HepG2 (cell line): ENCODE measurements at regions not wholly inside any gene's neighbourhood (a gene's known extent, or its start where the extent isn't known, plus 50 kb on each side); places are given as distances from the start of the nearest gene placed in this dataset.

ENCODE experiments used
- ATAC-seq: fragments of 200-7000 bp; cut with Tn5 transposase; 3 replicates; pipeline ENCODE4 v1.9.1; 2020; ENCODE audit warnings: mild to moderate bottlenecking, moderate library complexity
- BruUV-seq: library from RNA; stranded (reverse); fragments of 400-500 nt; replicated peaks from 2 replicates; lab custom pipeline; 2021; lab: Mats Ljungman, UMichigan
- CTCF ChIA-PET: fragments of 300-600 bp; formaldehyde crosslinking; extraction: SDS; loops from one replicate; lab custom pipeline; 2021; ENCODE audit warnings: low total read pairs, inconsistent platforms, low intra/inter-chr PET ratio; lab: Yijun Ruan, JAX
- POLR2A ChIA-PET: fragments of 350-600 bp; sonication (Branson Sonifier 250); formaldehyde crosslinking; loops from one replicate; lab custom pipeline; 2020; ENCODE audit warnings: antibody characterized with exemption, inconsistent platforms; lab: Yijun Ruan, JAX
- DNase-seq: peaks from one replicate; pipeline ENCODE4 v3.0.0-alpha.2; 2015; ENCODE audit warnings: low spot score
- FAIRE-seq: peaks from 3 replicates; lab custom pipeline; 2011; peaks lifted over from hg19 to GRCh38; lab: Jason Lieb, UNC
- H2AFZ ChIP-seq: one replicate; pipeline ENCODE4 v1.6.1; 2011; ENCODE audit warnings: low read length, inconsistent platforms
- H3K27ac ChIP-seq: fragments of 300-600 bp; 3 replicates; pipeline ENCODE4 v1.8.0; 2011; ENCODE audit warnings: mixed run types, mild to moderate bottlenecking, mixed read lengths, low read length, inconsistent platforms; ENCODE audit not compliant: insufficient read depth; ENCODE audit errors: extremely low read length
- H3K27me3 ChIP-seq, 2 experiments: fragments of 200-600 bp in 1 of 2; 2 replicates in 1 of 2; 3 replicates in 1 of 2; pipeline versions ENCODE4 v1.6.0 to v1.8.0; 2011; ENCODE audit warnings: low read length in 2 of 2, mild to moderate bottlenecking in 2 of 2, moderate library complexity in 2 of 2, inconsistent platforms in 1 of 2; ENCODE audit not compliant: insufficient read depth in 2 of 2, control insufficient read depth in 1 of 2
- H3K36me3 ChIP-seq, 2 experiments: fragments of 200-600 bp in 1 of 2; replicated peaks in 1 of 2; 2 replicates in 1 of 2; 3 replicates in 1 of 2; pipeline versions ENCODE4 v1.5.1 to v1.8.0; 2011; ENCODE audit warnings: low read length in 2 of 2, inconsistent platforms in 1 of 2; ENCODE audit not compliant: insufficient read depth in 2 of 2, control insufficient read depth in 1 of 2
- H3K4me1 ChIP-seq: 2 replicates; pipeline ENCODE4 v1.5.1; 2012; ENCODE audit warnings: low read length, inconsistent platforms; ENCODE audit not compliant: insufficient read depth
- H3K4me2 ChIP-seq: 2 replicates; pipeline ENCODE4 v1.6.0; 2011; ENCODE audit warnings: low read depth, low read length, inconsistent platforms
- H3K4me3 ChIP-seq, 3 experiments: fragments of 200-600 bp in 1 of 3; sonication (generic), shearing (Covaris generic) in 1 of 3; replicated peaks in 1 of 3; 2 replicates each; pipeline ENCODE4 v1.5.1; 2011 to 2016; ENCODE audit warnings: low read length in 3 of 3, inconsistent platforms in 2 of 3, low read depth in 2 of 3, mild to moderate bottlenecking in 2 of 3, control low read depth in 1 of 3, mixed read lengths in 1 of 3; ENCODE audit not compliant: insufficient read depth in 1 of 3
- H3K79me2 ChIP-seq: one replicate; pipeline ENCODE4 v1.6.1; 2011; ENCODE audit warnings: low read length, inconsistent platforms; ENCODE audit not compliant: insufficient read depth
- H3K9ac ChIP-seq: 2 replicates; pipeline ENCODE4 v1.6.0; 2011; ENCODE audit warnings: mild to moderate bottlenecking, low read depth, low read length, inconsistent platforms; ENCODE audit not compliant: insufficient read depth
- H3K9me3 ChIP-seq: 2 replicates; pipeline ENCODE4 v1.5.1; 2012; ENCODE audit warnings: mild to moderate bottlenecking, low read length
- H4K20me1 ChIP-seq: 2 replicates; pipeline ENCODE4 v1.6.0; 2011; ENCODE audit warnings: inconsistent platforms, mild to moderate bottlenecking, low read length, moderate library complexity; ENCODE audit not compliant: insufficient read depth
- ARID3A ChIP-seq: IDR thresholded peaks from 2 replicates; pipeline ENCODE4 v1.6.1; 2012; ENCODE audit warnings: low read depth, low read length, improper control_type of control experiment
- CHD2 ChIP-seq: IDR thresholded peaks from 2 replicates; pipeline ENCODE4 v1.6.1; 2011; ENCODE audit warnings: low read depth, low read length, improper control_type of control experiment
- FOXP1 ChIP-seq, 2 experiments: fragments of 450-650 bp in 1 of 2; IDR thresholded peaks; 2 replicates each; pipeline ENCODE4 v1.6.1; 2017 to 2018; ENCODE audit warnings: antibody characterized with exemption in 1 of 2
- HNRNPL ChIP-seq: fragments of 200-400 bp; formaldehyde crosslinking; IDR thresholded peaks from 2 replicates; pipeline ENCODE4 v1.6.1; 2017; ENCODE audit warnings: mild to moderate bottlenecking, low read depth, low read length
- IRF9 ChIP-seq: sonication (generic); formaldehyde crosslinking; IDR thresholded peaks from 2 replicates; pipeline ENCODE4 v1.8.0; 2022; ENCODE audit warnings: missing genetic modification reagents, mild to moderate bottlenecking, borderline replicate concordance
- MAX ChIP-seq: IDR thresholded peaks from 2 replicates; pipeline ENCODE4 v1.6.1; 2012; ENCODE audit warnings: inconsistent platforms
- SNAI1 ChIP-seq: sonication (generic); formaldehyde crosslinking; IDR thresholded peaks from 2 replicates; pipeline ENCODE4 v1.5.0; 2020; ENCODE audit warnings: mild to moderate bottlenecking, missing genetic modification reagents, borderline replicate concordance
- SOX13 ChIP-seq, 3 experiments: fragments of 450-650 bp in 1 of 3; sonication (generic) in 1 of 3; formaldehyde crosslinking in 1 of 3; IDR thresholded peaks in 2 of 3; conservative IDR thresholded peaks in 1 of 3; 2 replicates each; pipeline versions ENCODE4 v1.5.0 to v1.6.1; 2016 to 2020; ENCODE audit warnings: antibody characterized with exemption in 1 of 3, mild to moderate bottlenecking in 1 of 3, missing compliant biosample characterization in 1 of 3, missing genetic modification reagents in 1 of 3, moderate library complexity in 1 of 3
- SP5 ChIP-seq: IDR thresholded peaks from 2 replicates; pipeline ENCODE4 v1.6.1; 2016; ENCODE audit warnings: low read depth, borderline replicate concordance
- SRY ChIP-seq: sonication (generic); formaldehyde crosslinking; IDR thresholded peaks from 2 replicates; pipeline ENCODE4 v1.8.0; 2022; ENCODE audit warnings: mild to moderate bottlenecking, missing genetic modification reagents
- TRIM22 ChIP-seq: fragments of 450-650 bp; IDR thresholded peaks from 2 replicates; pipeline ENCODE4 v1.6.1; 2017
- ZNF138 ChIP-seq: sonication (generic); formaldehyde crosslinking; IDR thresholded peaks from 2 replicates; pipeline ENCODE4 v1.5.0; 2020; ENCODE audit warnings: mild to moderate bottlenecking, low read depth, missing genetic modification reagents
- ZNF256 ChIP-seq: sonication (generic); formaldehyde crosslinking; conservative IDR thresholded peaks from 2 replicates; pipeline ENCODE4 v1.4.0; 2020; ENCODE audit warnings: missing genetic modification reagents
- ZNF503 ChIP-seq: sonication (generic); formaldehyde crosslinking; IDR thresholded peaks from 2 replicates; pipeline ENCODE4 v1.4.0; 2020; ENCODE audit warnings: missing genetic modification reagents
- ZNF580 ChIP-seq: IDR thresholded peaks from 2 replicates; pipeline ENCODE4 v1.6.1; 2016; ENCODE audit warnings: low read depth, borderline replicate concordance
- ZNF792 ChIP-seq: IDR thresholded peaks from 2 replicates; pipeline ENCODE4 v1.6.1; 2016
- ZNF839 ChIP-seq: sonication (generic); formaldehyde crosslinking; IDR thresholded peaks from 2 replicates; pipeline ENCODE4 v1.4.0; 2020; ENCODE audit warnings: missing genetic modification reagents, mild to moderate bottlenecking, borderline replicate concordance
- ZNF841 ChIP-seq: sonication (generic); formaldehyde crosslinking; IDR thresholded peaks from 2 replicates; pipeline ENCODE4 v1.8.1; 2023; ENCODE audit warnings: missing genetic modification reagents, borderline replicate concordance
- ZNF850 ChIP-seq: sonication (generic); formaldehyde crosslinking; conservative IDR thresholded peaks from 2 replicates; pipeline ENCODE4 v1.9.0; 2021; ENCODE audit warnings: mild to moderate bottlenecking, missing genetic modification reagents
- WGBS: methylation state at CpG from one replicate; pipeline ENCODE4 v1.1.6; 2017; ENCODE audit warnings: low lambda C conversion rate; 5-methylcytosine and 5-hydroxymethylcytosine counted together
- in situ Hi-C: cut with HindIII; loops from 2 replicates; pipeline ENCODE4 v1.10.0; 2017; ENCODE audit warnings: low pct_unique_long_range_greater_than_20kb; ENCODE audit not compliant: extremely low pct_ligation_motif_present
- intact Hi-C: fragments of 100-400 bp; cut with micrococcal nuclease; formaldehyde crosslinking; loops from one replicate; pipeline ENCODE4 v1.10.0; 2022; ENCODE audit not compliant: unreplicated experiment

GRCh38 chr7:24346716-24347115 lies 62.7 kb downstream of the NPY start (continued):
- TF ChIP-seq MAX: no peak
- TF ChIP-seq SP5: no peak
- TF ChIP-seq ZNF792 (CRISPR knock-in tag): no peak
- TF ChIP-seq SOX13 (IDR thresholded peaks at IDR 0.05): no peak
- TF ChIP-seq SOX13 (CRISPR knock-in tag; conservative IDR thresholded peaks at IDR 0.05 in 1 of 2, IDR thresholded peaks at IDR 0.05 in 1 of 2): no peak
- TF ChIP-seq FOXP1 (IDR thresholded peaks at IDR 0.05): no peak
- no peak for TF ChIP-seq FOXP1 (CRISPR knock-in tag; IDR thresholded peaks at IDR 0.05)
- TF ChIP-seq ZNF850 (CRISPR knock-in tag): no peak
- no peak for TF ChIP-seq ZNF580 (CRISPR knock-in tag)

GRCh38 chr7:24349339-24349738 lies 65.3 kb downstream of the NPY start:
- Histone ChIP-seq H2AFZ (no peak overlapping the region), H3K9ac (no peak overlapping the region), H4K20me1 (no peaks in the 10 kb centered on the region), H3K36me3 (no peaks in the 10 kb centered on the region), H3K9me3 (no peaks in the 10 kb centered on the region), H3K27me3 (no peaks in the 10 kb centered on the region), H3K27ac (no peak overlapping the region), H3K4me2 (no peak overlapping the region), H3K4me3 (no peak overlapping the region), H3K79me2 (no peaks in the 10 kb centered on the region), H3K4me1 (no peaks in the 10 kb centered on the region)
- 3% methylated on average over 2 of the region's 2 CpGs for WGBS
- DNase-seq (no peak), FAIRE-seq (no peak), ATAC-seq (no peak)
- BruUV-seq: no TSS peak
- POLR2A ChIA-PET: no interaction called here
- CTCF ChIA-PET: no interaction called here
- intact Hi-C loops: no loop called here
- in situ Hi-C loops: no loop called here
- no peak for TF ChIP-seq CHD2
- TF ChIP-seq SRY (CRISPR knock-in tag): no peak
- no peak for TF ChIP-seq ZNF138 (CRISPR knock-in tag)
- TF ChIP-seq IRF9 (CRISPR knock-in tag): no peak
- TF ChIP-seq ZNF841 (CRISPR knock-in tag): no peak
- no peak for TF ChIP-seq ZNF503 (CRISPR knock-in tag)
- TF ChIP-seq SNAI1 (CRISPR knock-in tag): no peak
- TF ChIP-seq TRIM22: no peak
- no peak for TF ChIP-seq ARID3A
- TF ChIP-seq ZNF256 (CRISPR knock-in tag): no peak
- TF ChIP-seq HNRNPL: no peak
- no peak for TF ChIP-seq ZNF839 (CRISPR knock-in tag)
